22Rv1 (cell line): ENCODE measurements at regions not wholly inside any gene's neighbourhood (a gene's known extent, or its start where the extent isn't known, plus 50 kb on each side); places are given as distances from the start of the nearest gene placed in this dataset.

Experiments
- ZFX ChIP-seq: fragments of 450-650 bp; IDR thresholded peaks from 2 replicates; pipeline ENCODE4 v1.6.1; 2017; ENCODE audit warnings: antibody characterized with exemption, borderline replicate concordance
- TF ChIP-seq, protein P1 (sequence below): fragments of 450-650 bp; IDR thresholded peaks from 2 replicates; pipeline ENCODE4 v1.5.1; 2017; ENCODE audit warnings: mild to moderate bottlenecking

DNA sequence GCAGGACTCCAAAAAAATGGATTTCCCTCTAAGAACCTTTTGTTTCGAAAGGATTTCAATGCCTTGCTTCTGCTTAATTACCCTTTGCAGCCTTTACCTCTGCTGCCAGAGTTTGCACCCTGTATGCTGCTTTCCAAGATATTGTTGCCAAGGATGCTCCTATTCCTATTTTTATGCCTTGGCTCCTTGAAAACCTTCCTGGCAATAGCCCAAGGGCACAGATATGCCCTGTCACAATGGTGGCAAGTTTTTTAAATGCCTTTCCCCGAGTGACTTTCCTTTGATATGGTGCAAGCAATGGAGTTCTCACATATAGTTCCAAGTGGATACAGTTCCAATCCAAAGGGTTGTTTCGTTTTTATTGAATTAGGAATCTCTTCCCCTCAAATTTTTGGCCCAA lies 1983.0 kb downstream of the MRPL39 start:
- TF ChIP-seq, protein P1, sequence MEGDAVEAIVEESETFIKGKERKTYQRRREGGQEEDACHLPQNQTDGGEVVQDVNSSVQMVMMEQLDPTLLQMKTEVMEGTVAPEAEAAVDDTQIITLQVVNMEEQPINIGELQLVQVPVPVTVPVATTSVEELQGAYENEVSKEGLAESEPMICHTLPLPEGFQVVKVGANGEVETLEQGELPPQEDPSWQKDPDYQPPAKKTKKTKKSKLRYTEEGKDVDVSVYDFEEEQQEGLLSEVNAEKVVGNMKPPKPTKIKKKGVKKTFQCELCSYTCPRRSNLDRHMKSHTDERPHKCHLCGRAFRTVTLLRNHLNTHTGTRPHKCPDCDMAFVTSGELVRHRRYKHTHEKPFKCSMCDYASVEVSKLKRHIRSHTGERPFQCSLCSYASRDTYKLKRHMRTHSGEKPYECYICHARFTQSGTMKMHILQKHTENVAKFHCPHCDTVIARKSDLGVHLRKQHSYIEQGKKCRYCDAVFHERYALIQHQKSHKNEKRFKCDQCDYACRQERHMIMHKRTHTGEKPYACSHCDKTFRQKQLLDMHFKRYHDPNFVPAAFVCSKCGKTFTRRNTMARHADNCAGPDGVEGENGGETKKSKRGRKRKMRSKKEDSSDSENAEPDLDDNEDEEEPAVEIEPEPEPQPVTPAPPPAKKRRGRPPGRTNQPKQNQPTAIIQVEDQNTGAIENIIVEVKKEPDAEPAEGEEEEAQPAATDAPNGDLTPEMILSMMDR: no peak
- TF ChIP-seq ZFX: no peak
